ENCODE measurements at regions not wholly inside any gene's neighbourhood (a gene's known extent, or its start where the extent isn't known, plus 50 kb on each side); places are given as distances from the start of the nearest gene placed in this dataset.
"Not testable (repeated sequence)": the region's sequence is repeated elsewhere in the genome, so short reads cannot be mapped to it uniquely, and the experiment has no call there.

DNA sequence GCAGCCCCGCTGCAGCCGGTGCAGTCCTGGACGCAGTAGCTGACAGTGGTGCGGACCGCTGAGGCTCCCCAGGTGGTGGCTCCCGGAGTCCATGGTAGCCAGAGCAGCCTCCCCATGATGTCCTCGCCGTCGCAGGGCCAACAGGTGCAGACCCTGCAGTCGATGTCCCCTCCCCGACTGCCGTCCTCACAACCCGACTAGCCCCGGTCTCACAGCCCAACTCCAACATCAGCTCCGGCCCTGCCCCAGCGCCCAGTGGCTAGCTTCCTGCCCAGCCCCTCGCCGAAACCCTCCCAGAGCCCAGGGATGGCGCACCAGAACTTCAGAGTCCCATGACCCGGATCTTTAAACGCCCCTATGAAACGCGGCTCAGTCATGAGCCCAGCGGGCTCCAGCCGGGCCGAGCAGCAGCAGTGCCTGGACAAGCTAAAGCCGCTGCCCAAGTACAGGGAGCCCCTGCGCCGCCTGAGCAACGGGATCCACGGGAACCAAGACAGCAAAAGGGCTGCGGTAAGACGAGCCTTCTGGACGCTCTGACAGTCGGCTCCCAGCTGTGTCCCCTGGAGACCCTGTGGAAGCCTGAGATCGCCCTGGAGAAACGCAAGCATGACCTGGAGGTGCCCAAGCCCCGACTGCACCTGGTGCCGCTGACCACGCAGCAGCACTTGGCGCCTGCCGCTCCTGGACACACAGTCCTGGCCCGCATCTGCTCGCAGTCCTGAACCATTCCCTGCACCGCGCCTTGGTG is 53.8 kb upstream of the TUBA3E start:
- TF ChIP-seq, protein P1, sequence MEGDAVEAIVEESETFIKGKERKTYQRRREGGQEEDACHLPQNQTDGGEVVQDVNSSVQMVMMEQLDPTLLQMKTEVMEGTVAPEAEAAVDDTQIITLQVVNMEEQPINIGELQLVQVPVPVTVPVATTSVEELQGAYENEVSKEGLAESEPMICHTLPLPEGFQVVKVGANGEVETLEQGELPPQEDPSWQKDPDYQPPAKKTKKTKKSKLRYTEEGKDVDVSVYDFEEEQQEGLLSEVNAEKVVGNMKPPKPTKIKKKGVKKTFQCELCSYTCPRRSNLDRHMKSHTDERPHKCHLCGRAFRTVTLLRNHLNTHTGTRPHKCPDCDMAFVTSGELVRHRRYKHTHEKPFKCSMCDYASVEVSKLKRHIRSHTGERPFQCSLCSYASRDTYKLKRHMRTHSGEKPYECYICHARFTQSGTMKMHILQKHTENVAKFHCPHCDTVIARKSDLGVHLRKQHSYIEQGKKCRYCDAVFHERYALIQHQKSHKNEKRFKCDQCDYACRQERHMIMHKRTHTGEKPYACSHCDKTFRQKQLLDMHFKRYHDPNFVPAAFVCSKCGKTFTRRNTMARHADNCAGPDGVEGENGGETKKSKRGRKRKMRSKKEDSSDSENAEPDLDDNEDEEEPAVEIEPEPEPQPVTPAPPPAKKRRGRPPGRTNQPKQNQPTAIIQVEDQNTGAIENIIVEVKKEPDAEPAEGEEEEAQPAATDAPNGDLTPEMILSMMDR (IDR thresholded peaks at IDR 0.05) = no peak
- no peak for TF ChIP-seq ZFX (IDR thresholded peaks at IDR 0.05; ENCODE audit: borderline replicate concordance)

DNA sequence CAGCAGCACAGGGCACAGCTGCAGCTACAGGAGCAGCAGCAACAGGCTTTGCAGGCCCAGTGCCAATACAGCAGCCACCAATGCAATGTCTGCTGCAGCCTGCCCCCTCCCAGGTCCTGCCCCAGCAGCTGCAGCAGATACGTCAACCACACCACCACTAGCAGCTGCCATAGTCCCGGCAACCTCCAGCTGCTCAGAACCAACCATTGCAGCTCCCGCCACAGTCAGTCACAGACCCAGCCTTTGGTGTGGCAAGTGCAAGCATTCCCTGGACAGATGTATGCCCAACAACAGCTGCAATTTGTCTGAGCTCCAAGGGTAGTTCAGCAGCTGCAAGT is 53.3 kb upstream of the TUBA3E start:
- TF ChIP-seq ZFX (IDR thresholded peaks at IDR 0.05; ENCODE audit: borderline replicate concordance) = no peak
- TF ChIP-seq, protein P1 (IDR thresholded peaks at IDR 0.05) = no peak

More for the DNA sequence above, 53.8 kb upstream of the TUBA3E start:
- no peak overlapping the region for H3K27ac ChIP-seq

GRCh38 chr2:130248355-130248754 is 50.1 kb upstream of the TUBA3E start:
- not testable (repeated sequence) for H3K27ac ChIP-seq

More for the DNA sequence above, 53.3 kb upstream of the TUBA3E start:
- H3K27ac ChIP-seq = no peak overlapping the region

Data from 22Rv1 (cell line).